ENCODE measurements at regions not wholly inside any gene's neighbourhood (a gene's known extent, or its start where the extent isn't known, plus 50 kb on each side); places are given as distances from the start of the nearest gene placed in this dataset.

DNA sequence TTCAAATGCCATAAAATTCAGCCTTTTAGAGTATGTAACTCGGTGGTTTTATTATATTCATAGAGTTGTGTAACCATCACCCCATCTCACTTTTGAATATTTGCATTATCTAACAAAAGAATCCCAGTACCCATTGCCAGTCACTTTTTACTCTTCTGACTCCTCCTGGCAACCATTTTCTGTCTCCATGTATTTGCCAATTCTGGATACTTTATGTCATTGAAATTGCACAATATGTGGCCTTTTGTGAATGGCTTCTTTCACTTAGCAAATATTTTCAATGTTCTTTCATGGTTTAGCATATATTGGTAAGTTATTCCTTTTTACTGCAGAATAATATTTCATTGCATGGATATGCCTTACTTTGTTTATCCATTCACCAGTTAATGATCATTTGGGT, 79.9 kb downstream of the SLIT2 start:
- no peaks in the 10 kb centered on the region for H3K4me1 ChIP-seq (ENCODE audit: control insufficient read depth in 1 of 2, extremely low read depth in 1 of 2, insufficient read depth in 2 of 2, low read length in 2 of 2)
- ATAC-seq (replicated peaks in 1 of 4) (no peak), DNase-seq (no peak)
- Mint-ChIP-seq H3K27ac (no peak overlapping the region), H3K4me3 (no peak overlapping the region), H3K27me3 (peaks cover 0 to 5% of the 10 kb centered on the region in 2 donors), H3K4me1 (no peaks in the 10 kb centered on the region), H3K36me3 (no peaks in the 10 kb centered on the region), H3K9me3 (peaks cover 0 to 12% (median 7%) of the 10 kb centered on the region in 3 donors)
- H3K9me3 ChIP-seq, result no peaks in the 10 kb centered on the region
- no peaks in the 10 kb centered on the region for H3K27me3 ChIP-seq (replicated peaks in 1 of 2; ENCODE audit: control insufficient read depth in 2 of 2, extremely low read depth in 1 of 2, insufficient read depth in 2 of 2, low read length in 1 of 2)
- H3K36me3 ChIP-seq (ENCODE audit: control insufficient read depth in 2 of 2, extremely low read depth in 1 of 2, insufficient read depth in 1 of 2, low read length in 1 of 2), result no peaks in the 10 kb centered on the region
- H3K4me3 ChIP-seq (ENCODE audit: control insufficient read depth in 1 of 2, extremely low read depth in 1 of 2, low read length in 1 of 2), result no peak overlapping the region
- CTCF ChIA-PET, result no interaction called here
- POLR2A ChIA-PET, result no interaction called here
- no CpG with 5 or more reads among the region's 1 CpG for WGBS (ENCODE audit: insufficient coverage)
- H3K27ac ChIP-seq (ENCODE audit: low read length), result no peak overlapping the region

GRCh38 chr4:20333141-20333715, 81.5 kb downstream of the SLIT2 start:
- peaks cover 0 to 12% (median 7%) of the 10 kb centered on the region in 3 donors for H3K9me3 Mint-ChIP-seq
- H3K27me3 Mint-ChIP-seq, result peaks cover 0 to 5% of the 10 kb centered on the region in 2 donors
- ChIA-PET POLR2A (interaction anchor here in 1 of 2 donors (0.8 kb wide), 1 partner anchor 507 kb away, joined by 4 read pairs; no protein-coding TSS in a partner anchor), CTCF (no interaction called here)
- no peaks in the 10 kb centered on the region for H3K9me3 ChIP-seq
- WGBS (ENCODE audit: insufficient coverage), result no CpG with 5 or more reads among the region's 3 CpGs
- H3K4me3 ChIP-seq (ENCODE audit: control insufficient read depth in 1 of 2, extremely low read depth in 1 of 2, low read length in 1 of 2), result no peak overlapping the region
- H3K27ac ChIP-seq (ENCODE audit: low read length), result no peak overlapping the region
- H3K27me3 ChIP-seq (replicated peaks in 1 of 2; ENCODE audit: control insufficient read depth in 2 of 2, extremely low read depth in 1 of 2, insufficient read depth in 2 of 2, low read length in 1 of 2), result no peaks in the 10 kb centered on the region
- H3K4me3 Mint-ChIP-seq, result no peak overlapping the region
- no peak overlapping the region for H3K27ac Mint-ChIP-seq
- H3K4me1 ChIP-seq (ENCODE audit: control insufficient read depth in 1 of 2, extremely low read depth in 1 of 2, insufficient read depth in 2 of 2, low read length in 2 of 2), result no peaks in the 10 kb centered on the region
- H3K36me3 Mint-ChIP-seq, result no peaks in the 10 kb centered on the region
- H3K4me1 Mint-ChIP-seq, result no peaks in the 10 kb centered on the region
- ATAC-seq (replicated peaks in 1 of 4) (no peak), DNase-seq (no peak)
- no peaks in the 10 kb centered on the region for H3K36me3 ChIP-seq (ENCODE audit: control insufficient read depth in 2 of 2, extremely low read depth in 1 of 2, insufficient read depth in 1 of 2, low read length in 1 of 2)

GRCh38 chr4:20337261-20337664, 85.6 kb downstream of the SLIT2 start:
- no peaks in the 10 kb centered on the region for H3K4me1 Mint-ChIP-seq
- no peak overlapping the region for H3K4me3 Mint-ChIP-seq
- no peaks in the 10 kb centered on the region for H3K9me3 ChIP-seq
- H3K36me3 ChIP-seq (ENCODE audit: control insufficient read depth in 2 of 2, extremely low read depth in 1 of 2, insufficient read depth in 1 of 2, low read length in 1 of 2), result no peaks in the 10 kb centered on the region
- WGBS (ENCODE audit: insufficient coverage), result no CpG with 5 or more reads among the region's 1 CpG
- H3K27ac ChIP-seq (ENCODE audit: low read length), result no peak overlapping the region
- H3K36me3 Mint-ChIP-seq, result no peaks in the 10 kb centered on the region
- H3K27me3 ChIP-seq (replicated peaks in 1 of 2; ENCODE audit: control insufficient read depth in 2 of 2, extremely low read depth in 1 of 2, insufficient read depth in 2 of 2, low read length in 1 of 2), result no peaks in the 10 kb centered on the region
- no peak for ATAC-seq (replicated peaks in 1 of 4)
- no peak overlapping the region for H3K27ac Mint-ChIP-seq
- no peaks in the 10 kb centered on the region for H3K4me1 ChIP-seq (ENCODE audit: control insufficient read depth in 1 of 2, extremely low read depth in 1 of 2, insufficient read depth in 2 of 2, low read length in 2 of 2)
- H3K9me3 Mint-ChIP-seq, result peaks cover 0 to 12% (median 0%) of the 10 kb centered on the region in 3 donors
- no peak overlapping the region for H3K4me3 ChIP-seq (ENCODE audit: control insufficient read depth in 1 of 2, extremely low read depth in 1 of 2, low read length in 1 of 2)
- ChIA-PET CTCF (no interaction called here), POLR2A (no interaction called here)
- DNase-seq, result no peak
- peaks cover 0 to under 1% of the 10 kb centered on the region in 2 donors for H3K27me3 Mint-ChIP-seq

DNA sequence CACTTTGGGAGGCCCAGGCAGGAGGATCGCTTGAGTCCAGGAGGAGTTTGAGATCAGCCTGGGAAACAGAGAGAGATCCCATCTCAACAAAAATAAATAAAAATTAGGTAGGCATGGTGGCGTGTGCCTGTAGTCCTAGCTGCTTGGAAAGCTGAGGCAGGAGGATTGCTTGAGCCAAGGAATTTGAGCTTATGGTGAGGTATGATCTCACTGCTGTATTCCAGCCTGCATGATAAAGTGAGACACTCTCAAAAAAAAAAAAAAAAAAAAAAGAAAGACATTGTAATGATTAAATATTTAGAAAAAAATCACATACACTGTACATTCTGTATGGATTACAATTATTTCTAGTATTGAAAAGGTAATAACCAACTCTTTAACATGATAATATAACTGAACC, 87.1 kb downstream of the SLIT2 start:
- Histone ChIP-seq H3K9me3 (no peaks in the 10 kb centered on the region), H3K27me3 (replicated peaks in 1 of 2; ENCODE audit: control insufficient read depth in 2 of 2, extremely low read depth in 1 of 2, insufficient read depth in 2 of 2, low read length in 1 of 2) (no peaks in the 10 kb centered on the region), H3K4me1 (ENCODE audit: control insufficient read depth in 1 of 2, extremely low read depth in 1 of 2, insufficient read depth in 2 of 2, low read length in 2 of 2) (no peaks in the 10 kb centered on the region), H3K27ac (ENCODE audit: low read length) (no peak overlapping the region), H3K4me3 (ENCODE audit: control insufficient read depth in 1 of 2, extremely low read depth in 1 of 2, low read length in 1 of 2) (no peak overlapping the region), H3K36me3 (ENCODE audit: control insufficient read depth in 2 of 2, extremely low read depth in 1 of 2, insufficient read depth in 1 of 2, low read length in 1 of 2) (no peaks in the 10 kb centered on the region)
- DNase-seq (no peak), ATAC-seq (replicated peaks in 1 of 4) (no peak)
- Mint-ChIP-seq H3K36me3 (no peaks in the 10 kb centered on the region), H3K9me3 (peaks cover 0 to 8% (median 5%) of the 10 kb centered on the region in 3 donors), H3K27me3 (no peaks in the 10 kb centered on the region), H3K4me3 (no peak overlapping the region), H3K4me1 (no peaks in the 10 kb centered on the region), H3K27ac (no peak overlapping the region)
- POLR2A ChIA-PET, result no interaction called here
- CTCF ChIA-PET, result interaction anchor here in 1 of 2 donors (0.6 kb wide), 1 partner anchor 155 kb away, joined by 4 read pairs; no protein-coding TSS in a partner anchor
- no CpG with 5 or more reads among the region's 2 CpGs for WGBS (ENCODE audit: insufficient coverage)

DNA sequence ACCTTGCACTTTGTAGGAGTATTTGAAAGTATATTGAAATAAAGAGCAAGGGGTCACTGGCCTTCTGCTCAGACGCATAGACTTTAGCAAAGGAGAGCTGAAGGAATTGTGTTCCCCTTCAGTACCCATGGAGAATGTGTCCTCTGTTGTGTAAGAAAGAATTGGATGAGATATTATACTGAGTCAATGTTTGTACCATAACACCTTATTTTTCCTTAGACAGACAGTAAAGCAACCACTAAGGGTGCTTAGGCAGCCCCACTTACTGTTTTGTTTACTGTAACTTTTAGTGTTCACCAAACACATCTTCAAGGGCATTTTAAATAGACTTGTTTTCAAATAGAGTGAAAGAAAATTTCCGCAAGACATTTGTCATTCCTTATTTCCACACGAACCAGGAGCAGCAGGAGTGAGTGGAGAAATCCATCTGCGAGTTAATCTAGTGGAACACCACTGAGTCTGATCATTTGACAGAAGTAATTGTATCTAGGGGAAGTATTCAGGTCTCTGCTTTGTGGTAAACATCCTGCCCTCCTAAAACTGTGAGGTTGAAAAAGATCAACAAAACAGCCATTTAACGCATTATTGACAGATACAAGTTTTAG, 89.5 kb downstream of the SLIT2 start:
- Histone ChIP-seq H3K27me3 (replicated peaks in 1 of 2; ENCODE audit: control insufficient read depth in 2 of 2, extremely low read depth in 1 of 2, insufficient read depth in 2 of 2, low read length in 1 of 2) (no peaks in the 10 kb centered on the region), H3K27ac (ENCODE audit: low read length) (no peak overlapping the region), H3K9me3 (no peaks in the 10 kb centered on the region), H3K4me3 (ENCODE audit: control insufficient read depth in 1 of 2, extremely low read depth in 1 of 2, low read length in 1 of 2) (no peak overlapping the region), H3K36me3 (ENCODE audit: control insufficient read depth in 2 of 2, extremely low read depth in 1 of 2, insufficient read depth in 1 of 2, low read length in 1 of 2) (no peaks in the 10 kb centered on the region), H3K4me1 (ENCODE audit: control insufficient read depth in 1 of 2, extremely low read depth in 1 of 2, insufficient read depth in 2 of 2, low read length in 2 of 2) (no peaks in the 10 kb centered on the region)
- ChIA-PET CTCF (no interaction called here), POLR2A (no interaction called here)
- H3K4me1 Mint-ChIP-seq, result no peaks in the 10 kb centered on the region
- no peak overlapping the region for H3K27ac Mint-ChIP-seq
- DNase-seq, result no peak
- no CpG with 5 or more reads among the region's 5 CpGs for WGBS (ENCODE audit: insufficient coverage)
- no peaks in the 10 kb centered on the region for H3K27me3 Mint-ChIP-seq
- H3K4me3 Mint-ChIP-seq, result no peak overlapping the region
- H3K36me3 Mint-ChIP-seq, result no peaks in the 10 kb centered on the region
- ATAC-seq (replicated peaks in 1 of 4), result no peak
- H3K9me3 Mint-ChIP-seq, result peaks cover 0 to 9% (median 5%) of the 10 kb centered on the region in 3 donors

DNA sequence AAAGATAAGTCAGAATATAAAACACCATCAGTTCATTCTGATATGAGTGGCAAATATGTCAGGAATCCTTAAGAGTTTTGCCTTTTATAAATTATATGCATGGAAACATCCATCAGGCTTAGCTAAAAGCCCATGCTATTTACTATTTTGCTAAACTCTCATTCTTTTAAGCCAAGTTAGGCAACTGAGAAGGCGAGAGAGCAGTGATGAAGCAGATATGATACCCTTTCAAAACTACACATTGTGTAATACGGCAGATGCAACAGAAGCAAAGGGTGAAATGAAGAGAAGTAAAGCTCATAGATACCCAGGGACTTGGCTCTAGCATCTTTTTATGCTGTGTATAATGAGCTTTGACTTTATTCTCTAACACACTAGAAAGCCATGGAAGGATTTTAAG, 95.8 kb downstream of the SLIT2 start:
- no CpG with 5 or more reads among the region's 2 CpGs for WGBS (ENCODE audit: insufficient coverage)
- no peaks in the 10 kb centered on the region for H3K27me3 Mint-ChIP-seq
- Histone ChIP-seq H3K4me3 (ENCODE audit: control insufficient read depth in 1 of 2, extremely low read depth in 1 of 2, low read length in 1 of 2) (no peak overlapping the region), H3K27ac (ENCODE audit: low read length) (no peak overlapping the region), H3K4me1 (ENCODE audit: control insufficient read depth in 1 of 2, extremely low read depth in 1 of 2, insufficient read depth in 2 of 2, low read length in 2 of 2) (no peaks in the 10 kb centered on the region), H3K27me3 (replicated peaks in 1 of 2; ENCODE audit: control insufficient read depth in 2 of 2, extremely low read depth in 1 of 2, insufficient read depth in 2 of 2, low read length in 1 of 2) (no peaks in the 10 kb centered on the region), H3K36me3 (ENCODE audit: control insufficient read depth in 2 of 2, extremely low read depth in 1 of 2, insufficient read depth in 1 of 2, low read length in 1 of 2) (no peaks in the 10 kb centered on the region), H3K9me3 (no peaks in the 10 kb centered on the region)
- DNase-seq (no peak), ATAC-seq (replicated peaks in 1 of 4) (no peak)
- H3K36me3 Mint-ChIP-seq, result no peaks in the 10 kb centered on the region
- peaks cover 0 to 5% (median 3%) of the 10 kb centered on the region in 3 donors for H3K9me3 Mint-ChIP-seq
- CTCF ChIA-PET, result no interaction called here
- H3K27ac Mint-ChIP-seq, result no peak overlapping the region
- no peaks in the 10 kb centered on the region for H3K4me1 Mint-ChIP-seq
- no peak overlapping the region for H3K4me3 Mint-ChIP-seq
- POLR2A ChIA-PET, result no interaction called here

All from T-cell (primary cell).